Chondrocyte (in vitro differentiated cells): ENCODE measurements at regions not wholly inside any gene's neighbourhood (a gene's known extent, or its start where the extent isn't known, plus 50 kb on each side); places are given as distances from the start of the nearest gene placed in this dataset.

ENCODE experiments used
- DNase-seq: peaks from one replicate; pipeline ENCODE4 v3.0.0; 2021; ENCODE audit warnings: mixed read lengths, low spot score
- H3K27ac Mint-ChIP-seq: one replicate; pipeline ENCODE4 v1.8.0; 2021; ENCODE audit warnings: mild to moderate bottlenecking, moderate library complexity, mixed read lengths; ENCODE audit not compliant: unreplicated experiment
- H3K27me3 Mint-ChIP-seq: 2 replicates; pipeline ENCODE4 v1.8.0; 2021; ENCODE audit warnings: low read depth, mixed read lengths
- H3K36me3 Mint-ChIP-seq: 2 replicates; pipeline ENCODE4 v1.8.0; 2021; ENCODE audit warnings: low read depth, mixed read lengths
- H3K4me1 Mint-ChIP-seq: 2 replicates; pipeline ENCODE4 v1.8.0; 2021; ENCODE audit warnings: low read depth, mild to moderate bottlenecking, mixed read lengths
- H3K4me3 Mint-ChIP-seq: one replicate; pipeline ENCODE4 v1.8.0; 2021; ENCODE audit warnings: mild to moderate bottlenecking, moderate library complexity, mixed read lengths; ENCODE audit not compliant: unreplicated experiment
- H3K9me3 Mint-ChIP-seq: 2 replicates; pipeline ENCODE4 v1.8.0; 2021; ENCODE audit warnings: low read depth, mixed read lengths
- TF ChIP-seq, protein P1 (sequence below): fragments of 200-600 bp; sonication (generic); IDR thresholded peaks from 2 replicates; pipeline ENCODE4 v1.5.0; 2021; ENCODE audit warnings: antibody characterized with exemption, mild to moderate bottlenecking, moderate library complexity

DNA sequence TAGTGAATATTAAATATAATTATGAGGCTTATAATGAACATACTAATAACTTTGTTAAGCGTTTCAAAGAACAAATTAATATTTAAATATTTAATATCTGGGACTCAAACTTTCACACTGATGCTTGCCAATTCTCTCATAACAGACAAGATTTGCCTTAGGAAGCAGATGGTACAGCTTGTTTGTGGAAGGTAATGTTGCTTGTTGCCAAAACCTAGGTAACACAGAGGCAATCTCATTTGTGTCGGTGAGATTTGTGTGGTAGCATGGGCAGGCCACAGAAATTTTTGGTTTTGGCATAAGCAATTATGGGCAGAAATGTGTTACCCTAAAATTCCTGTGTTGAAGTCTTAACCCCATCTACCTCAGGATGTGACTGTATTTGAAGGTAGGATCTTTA lies 114.9 kb upstream of the AFF2 start:
- H3K27me3 Mint-ChIP-seq: no peaks in the 10 kb centered on the region
- no peaks in the 10 kb centered on the region for H3K36me3 Mint-ChIP-seq
- H3K27ac Mint-ChIP-seq: no peak overlapping the region
- DNase-seq: no peak
- H3K4me3 Mint-ChIP-seq: no peak overlapping the region
- TF ChIP-seq, protein P1, sequence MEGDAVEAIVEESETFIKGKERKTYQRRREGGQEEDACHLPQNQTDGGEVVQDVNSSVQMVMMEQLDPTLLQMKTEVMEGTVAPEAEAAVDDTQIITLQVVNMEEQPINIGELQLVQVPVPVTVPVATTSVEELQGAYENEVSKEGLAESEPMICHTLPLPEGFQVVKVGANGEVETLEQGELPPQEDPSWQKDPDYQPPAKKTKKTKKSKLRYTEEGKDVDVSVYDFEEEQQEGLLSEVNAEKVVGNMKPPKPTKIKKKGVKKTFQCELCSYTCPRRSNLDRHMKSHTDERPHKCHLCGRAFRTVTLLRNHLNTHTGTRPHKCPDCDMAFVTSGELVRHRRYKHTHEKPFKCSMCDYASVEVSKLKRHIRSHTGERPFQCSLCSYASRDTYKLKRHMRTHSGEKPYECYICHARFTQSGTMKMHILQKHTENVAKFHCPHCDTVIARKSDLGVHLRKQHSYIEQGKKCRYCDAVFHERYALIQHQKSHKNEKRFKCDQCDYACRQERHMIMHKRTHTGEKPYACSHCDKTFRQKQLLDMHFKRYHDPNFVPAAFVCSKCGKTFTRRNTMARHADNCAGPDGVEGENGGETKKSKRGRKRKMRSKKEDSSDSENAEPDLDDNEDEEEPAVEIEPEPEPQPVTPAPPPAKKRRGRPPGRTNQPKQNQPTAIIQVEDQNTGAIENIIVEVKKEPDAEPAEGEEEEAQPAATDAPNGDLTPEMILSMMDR: no peak
- H3K4me1 Mint-ChIP-seq: peaks cover 9% of the 10 kb centered on the region
- peaks cover 14% of the 10 kb centered on the region for H3K9me3 Mint-ChIP-seq

DNA sequence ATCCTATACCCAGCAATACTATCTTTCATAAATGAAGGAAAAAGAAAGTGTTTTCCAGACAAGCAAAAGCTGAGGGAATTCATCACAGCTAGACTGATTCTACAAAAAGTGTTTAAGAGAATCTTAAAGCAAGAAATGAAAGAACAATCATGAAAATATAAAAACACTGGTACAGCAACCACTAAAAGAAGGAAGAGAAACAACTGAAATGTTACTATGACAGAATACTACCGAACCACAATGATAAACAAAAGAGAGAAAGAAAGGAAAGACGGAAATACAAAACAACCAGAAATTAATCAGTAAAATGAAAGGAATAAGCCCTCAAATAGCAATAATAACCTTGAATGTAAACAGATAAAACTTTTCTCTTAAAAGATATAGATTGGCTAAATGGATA lies 110.8 kb upstream of the AFF2 start:
- no peaks in the 10 kb centered on the region for H3K4me1 Mint-ChIP-seq
- no peak for DNase-seq
- no peaks in the 10 kb centered on the region for H3K27me3 Mint-ChIP-seq
- TF ChIP-seq, protein P1: no peak
- H3K36me3 Mint-ChIP-seq: no peaks in the 10 kb centered on the region
- peaks cover 28% of the 10 kb centered on the region for H3K9me3 Mint-ChIP-seq
- no peak overlapping the region for H3K27ac Mint-ChIP-seq
- no peak overlapping the region for H3K4me3 Mint-ChIP-seq

DNA sequence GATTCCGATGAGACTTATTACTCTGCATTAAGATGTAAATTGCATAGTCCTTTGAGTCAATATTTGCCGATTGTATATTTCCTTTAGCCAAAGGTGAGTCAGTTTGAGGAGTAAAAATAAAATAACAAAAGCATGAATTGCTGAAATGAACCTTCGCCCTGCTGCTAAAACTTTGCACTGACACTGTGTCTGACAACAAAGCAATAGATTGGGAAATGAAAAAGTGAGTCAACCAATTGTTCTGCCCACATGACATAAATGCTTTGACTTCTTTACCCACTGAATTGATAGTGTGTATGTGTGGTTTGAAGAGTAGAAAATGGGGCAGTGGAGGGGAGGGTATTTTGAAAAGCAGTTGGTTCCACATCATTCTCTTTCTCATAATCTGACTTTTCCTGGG lies 88.4 kb upstream of the AFF2 start:
- DNase-seq: no peak
- no peaks in the 10 kb centered on the region for H3K4me1 Mint-ChIP-seq
- H3K9me3 Mint-ChIP-seq: peaks cover 25% of the 10 kb centered on the region
- H3K27ac Mint-ChIP-seq: no peak overlapping the region
- H3K4me3 Mint-ChIP-seq: no peak overlapping the region
- no peaks in the 10 kb centered on the region for H3K27me3 Mint-ChIP-seq
- TF ChIP-seq, protein P1: no peak
- H3K36me3 Mint-ChIP-seq: no peaks in the 10 kb centered on the region

DNA sequence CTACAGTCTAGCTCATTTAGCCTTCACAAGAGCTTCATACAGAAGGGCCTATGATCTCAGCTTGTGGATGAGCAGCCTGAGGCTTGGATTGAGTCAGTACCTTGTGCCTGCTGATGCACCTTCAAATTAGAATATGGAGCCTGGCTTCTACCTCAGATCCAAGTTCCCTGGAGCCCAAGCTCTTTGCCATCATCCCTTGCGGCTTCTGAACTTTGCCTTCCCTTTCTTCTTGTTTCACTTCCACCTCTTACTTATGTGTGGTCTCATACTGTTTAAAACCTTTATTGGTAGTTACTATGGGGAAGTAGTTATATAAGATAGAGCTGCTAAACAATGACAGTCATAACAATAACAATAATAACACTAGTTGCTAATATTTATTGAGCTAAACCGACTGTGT lies 84.3 kb upstream of the AFF2 start:
- Mint-ChIP-seq H3K9me3 (peaks cover 25% of the 10 kb centered on the region), H3K4me1 (no peaks in the 10 kb centered on the region)

DNA sequence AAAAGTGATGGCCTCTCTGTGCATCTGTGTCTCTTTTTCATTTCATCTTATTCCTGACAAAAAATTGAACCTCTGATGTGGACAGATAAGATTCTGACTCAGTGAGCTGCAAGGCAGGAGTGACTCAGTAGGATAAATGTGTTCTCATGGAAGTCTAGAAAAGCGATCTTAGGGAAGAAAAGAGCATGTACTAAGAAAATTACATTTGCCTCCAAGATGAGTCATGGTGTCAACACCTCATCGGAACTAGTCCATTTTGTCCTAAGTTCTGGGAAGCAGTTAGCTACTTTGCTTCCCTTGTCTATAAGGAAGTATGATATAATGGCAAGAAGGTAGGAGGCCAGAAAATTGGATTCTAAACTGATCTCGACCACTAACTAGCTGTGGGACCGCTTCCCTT lies 83.5 kb upstream of the AFF2 start:
- TF ChIP-seq, protein P1: no peak

More for the DNA sequence above, 84.3 kb upstream of the AFF2 start:
- H3K27ac Mint-ChIP-seq: no peak overlapping the region
- peaks cover 1% of the 10 kb centered on the region for H3K36me3 Mint-ChIP-seq
- TF ChIP-seq, protein P1: no peak
- no peak for DNase-seq
- no peaks in the 10 kb centered on the region for H3K27me3 Mint-ChIP-seq
- H3K4me3 Mint-ChIP-seq: no peak overlapping the region

More for the DNA sequence above, 83.5 kb upstream of the AFF2 start:
- peaks cover 24% of the 10 kb centered on the region for H3K9me3 Mint-ChIP-seq
- H3K27me3 Mint-ChIP-seq: no peaks in the 10 kb centered on the region
- DNase-seq: no peak
- H3K36me3 Mint-ChIP-seq: peaks cover 1% of the 10 kb centered on the region
- no peak overlapping the region for H3K4me3 Mint-ChIP-seq
- no peak overlapping the region for H3K27ac Mint-ChIP-seq
- no peaks in the 10 kb centered on the region for H3K4me1 Mint-ChIP-seq
